HG03378 (cell line): ENCODE measurements at regions not wholly inside any gene's neighbourhood (a gene's known extent, or its start where the extent isn't known, plus 50 kb on each side); places are given as distances from the start of the nearest gene placed in this dataset.
"Not testable (repeated sequence)": the region's sequence is repeated elsewhere in the genome, so short reads cannot be mapped to it uniquely, and the experiment has no call there.

ENCODE experiments used
- ATAC-seq: cut with Tn5 transposase; IDR thresholded peaks from one replicate; pipeline ENCODE4 v1.9.1; 2021; ENCODE audit warnings: mild to moderate bottlenecking, moderate library complexity; ENCODE audit not compliant: unreplicated experiment

DNA sequence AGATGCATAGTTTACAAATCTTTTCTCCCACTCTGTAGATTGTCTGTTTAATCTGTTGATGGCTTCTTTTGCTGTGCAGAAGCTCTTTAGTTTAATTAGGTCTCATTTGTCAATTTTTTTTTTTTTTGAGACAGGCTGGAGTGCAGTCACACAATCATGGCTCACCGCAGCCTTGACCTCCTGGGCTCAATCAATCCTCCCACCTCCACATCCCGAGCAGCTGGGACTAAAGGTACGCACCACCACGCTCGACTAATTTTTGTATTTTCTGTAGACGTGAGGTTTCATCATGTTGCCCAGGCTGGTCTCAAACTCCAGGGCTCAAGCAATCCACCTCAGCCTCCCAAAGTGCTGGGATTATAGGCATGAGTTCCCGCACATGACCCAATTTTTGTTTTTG is 1655.8 kb downstream of the REEP3 start:
- no peak for ATAC-seq

DNA sequence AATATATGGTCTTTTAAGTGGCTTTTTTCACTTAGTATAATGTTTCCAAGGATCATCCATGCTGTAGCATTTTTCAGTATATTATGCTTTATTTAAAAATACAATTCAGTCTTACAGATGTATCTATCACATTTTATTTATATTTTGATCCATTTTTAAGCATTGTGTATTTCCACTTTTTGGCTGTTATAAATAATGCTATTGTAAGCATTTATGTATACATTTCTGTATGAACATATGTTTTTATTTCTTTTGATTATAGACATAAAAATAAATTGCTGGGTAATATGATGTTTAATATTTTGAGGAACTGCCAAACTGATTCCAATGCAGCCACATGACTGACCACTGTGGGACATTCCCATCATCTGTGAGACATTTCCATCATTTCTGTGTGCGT is 1662.0 kb downstream of the REEP3 start:
- ATAC-seq: no peak

DNA sequence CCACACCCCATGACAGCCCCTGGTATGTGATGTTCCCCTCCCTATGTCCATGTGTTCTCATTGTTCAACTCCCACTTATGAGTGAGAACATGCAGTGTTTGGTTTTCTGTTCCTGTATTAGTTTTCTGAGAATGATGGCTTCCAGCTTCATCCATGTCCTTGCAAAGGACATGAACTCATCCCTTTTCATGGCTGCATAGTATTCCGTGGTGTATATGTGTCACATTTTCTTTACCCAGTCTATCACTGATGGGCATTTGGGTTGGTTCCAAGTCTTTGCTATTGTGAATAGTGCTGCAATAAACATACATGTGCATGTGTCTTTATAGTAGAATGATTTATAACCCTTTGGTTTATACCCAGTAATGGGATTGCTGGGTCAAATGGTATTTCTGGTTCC is 1665.5 kb downstream of the REEP3 start:
- not testable (repeated sequence) for ATAC-seq

DNA sequence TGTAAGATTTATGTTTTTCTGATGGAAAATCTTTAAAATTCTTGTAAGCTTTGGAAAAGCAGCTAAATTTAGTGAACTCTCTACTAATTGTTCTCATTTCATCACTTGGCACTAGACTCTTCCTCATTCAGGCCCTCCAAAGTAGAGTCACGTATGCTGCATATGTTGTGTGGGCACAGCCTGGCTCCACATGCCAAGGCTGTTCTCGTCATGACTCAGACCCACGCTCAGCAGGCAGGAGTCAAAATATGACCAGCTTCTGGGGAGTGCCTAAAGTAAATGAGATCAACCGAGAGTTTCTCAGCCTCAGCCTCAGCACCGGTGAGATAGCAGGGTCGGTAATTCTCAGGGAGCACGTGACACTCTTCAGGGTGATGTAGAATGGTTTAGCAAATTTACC is 1672.9 kb downstream of the REEP3 start:
- ATAC-seq: no peak

DNA sequence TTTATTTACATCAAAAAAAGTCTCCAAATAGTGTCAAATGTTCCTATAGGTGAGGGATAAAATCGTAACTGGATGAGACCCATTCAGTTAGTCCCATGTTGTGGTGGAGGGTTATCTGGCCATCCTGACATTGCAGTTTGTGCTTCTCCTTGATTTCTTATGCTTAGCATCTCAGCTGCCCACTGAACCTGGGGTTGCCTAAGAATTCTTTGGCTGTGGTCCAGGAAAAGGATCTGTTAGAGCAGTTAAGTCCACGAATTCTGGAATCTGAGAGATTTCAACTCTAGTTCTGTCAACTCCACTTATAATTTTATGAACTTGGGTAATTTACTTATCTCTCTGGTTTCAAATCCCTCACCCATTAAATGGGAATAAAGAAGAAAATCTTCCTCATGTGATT is 1673.4 kb downstream of the REEP3 start:
- no peak for ATAC-seq

DNA sequence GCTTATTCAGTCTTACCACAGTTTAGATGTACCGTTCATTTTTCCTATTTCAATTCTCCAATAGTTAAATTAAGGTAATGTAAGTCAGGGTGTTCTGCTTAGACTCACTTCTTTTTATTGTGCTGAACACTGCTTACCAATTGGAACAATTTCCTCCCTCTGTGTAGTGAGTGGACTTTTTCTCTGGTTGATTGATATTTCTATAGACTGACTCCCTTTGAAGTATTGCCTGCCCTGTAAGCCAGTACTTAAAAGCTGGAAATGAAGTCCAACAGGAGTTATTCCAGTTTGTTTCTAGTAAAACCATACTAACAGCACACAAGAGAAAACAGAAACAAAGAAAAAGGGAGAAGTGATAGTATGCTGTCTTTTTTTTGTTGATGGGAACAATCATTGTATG is 1674.9 kb downstream of the REEP3 start:
- ATAC-seq: no peak

DNA sequence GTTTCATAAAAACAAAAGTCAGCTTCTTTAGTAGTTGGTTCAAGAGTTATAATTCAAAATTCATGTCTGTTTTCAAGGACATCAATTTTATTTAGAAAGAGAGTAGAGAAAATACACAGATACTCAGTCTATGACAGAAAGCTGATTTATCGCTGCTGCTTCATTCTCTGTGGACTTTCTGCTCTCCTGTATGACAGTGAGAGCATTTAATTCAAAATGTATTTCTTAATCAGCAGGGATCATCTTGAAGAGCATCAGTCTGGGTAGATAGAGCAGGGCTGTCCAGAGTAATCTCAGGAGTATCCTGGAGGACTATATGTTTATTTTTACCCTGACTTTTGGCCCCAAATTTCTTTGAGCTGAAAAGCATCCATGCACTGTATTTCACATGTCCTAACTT is 1676.7 kb downstream of the REEP3 start:
- ATAC-seq: no peak

DNA sequence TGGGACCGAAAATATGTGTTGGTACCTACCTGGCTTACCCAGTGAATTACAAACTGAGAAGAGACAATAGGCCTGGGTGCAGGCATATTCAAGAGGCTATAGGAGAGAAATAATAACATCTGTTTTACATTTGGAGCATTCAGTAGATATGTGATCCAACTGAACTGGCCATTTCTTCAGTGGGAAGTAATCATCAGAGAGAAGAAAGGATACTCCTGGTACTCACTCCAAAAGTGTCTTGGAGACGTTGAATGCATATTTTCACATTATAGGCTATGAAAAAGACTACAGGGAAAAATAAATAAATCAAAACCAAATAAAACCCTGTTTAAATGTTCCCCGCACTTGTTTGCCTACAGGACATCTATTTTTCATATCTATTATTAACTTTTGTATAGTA is 1680.3 kb downstream of the REEP3 start:
- no peak for ATAC-seq

DNA sequence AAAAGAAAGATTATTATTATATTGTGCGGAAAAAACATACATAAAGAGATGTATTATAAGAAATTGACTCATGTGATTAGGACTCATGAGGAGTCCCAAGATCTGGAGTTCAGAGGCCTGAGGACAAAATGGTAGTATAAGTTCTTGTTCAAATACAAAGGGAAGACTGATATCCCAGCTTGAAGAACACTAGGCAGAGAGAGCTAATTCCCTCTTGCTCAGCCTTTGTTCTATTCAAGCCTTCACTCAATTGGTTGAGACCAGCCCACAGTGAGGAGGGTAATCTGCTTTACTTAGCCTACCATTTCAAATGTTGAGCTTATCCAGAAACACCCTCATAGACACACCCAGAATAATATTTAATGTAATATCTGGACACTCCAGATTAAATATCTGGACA is 1683.8 kb downstream of the REEP3 start:
- ATAC-seq: no peak

DNA sequence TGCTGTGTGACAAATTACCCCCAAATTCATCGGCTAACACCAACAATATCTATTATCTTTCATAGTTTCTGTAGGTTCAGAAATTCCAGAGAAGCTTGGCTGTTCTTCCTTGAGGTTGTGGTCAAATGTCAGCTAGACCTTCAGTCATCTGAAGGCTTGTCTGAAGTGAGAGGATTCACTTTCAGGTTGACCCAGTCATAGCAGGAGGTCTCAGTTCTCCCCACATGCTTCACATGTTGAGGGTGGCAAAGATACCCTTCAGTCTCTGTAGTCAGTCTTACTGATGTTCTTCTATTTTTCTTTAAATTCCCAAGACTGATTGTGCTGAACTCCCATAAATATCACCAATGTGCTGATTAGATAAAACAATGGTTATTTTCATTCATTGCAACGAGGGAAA is 1692.0 kb downstream of the REEP3 start:
- no peak for ATAC-seq

DNA sequence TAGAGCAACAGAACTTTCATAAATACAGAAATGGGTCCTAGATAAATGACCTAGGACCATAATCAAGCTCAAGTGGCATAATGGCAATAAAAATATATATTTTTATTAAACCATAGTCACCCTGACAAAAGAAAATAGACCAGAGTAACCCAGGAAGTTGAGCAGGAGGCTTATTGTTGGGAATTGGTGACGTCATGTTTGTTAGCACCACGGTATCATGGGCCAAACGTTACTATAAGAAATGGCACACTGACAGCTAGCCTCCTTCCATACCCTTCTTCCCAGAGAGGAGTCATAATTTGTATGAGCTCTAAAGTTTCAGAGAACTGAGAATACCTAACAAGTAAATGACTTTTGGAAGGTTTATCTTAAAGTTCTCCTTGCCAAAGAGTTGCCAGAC is 1698.2 kb downstream of the REEP3 start:
- no peak for ATAC-seq

DNA sequence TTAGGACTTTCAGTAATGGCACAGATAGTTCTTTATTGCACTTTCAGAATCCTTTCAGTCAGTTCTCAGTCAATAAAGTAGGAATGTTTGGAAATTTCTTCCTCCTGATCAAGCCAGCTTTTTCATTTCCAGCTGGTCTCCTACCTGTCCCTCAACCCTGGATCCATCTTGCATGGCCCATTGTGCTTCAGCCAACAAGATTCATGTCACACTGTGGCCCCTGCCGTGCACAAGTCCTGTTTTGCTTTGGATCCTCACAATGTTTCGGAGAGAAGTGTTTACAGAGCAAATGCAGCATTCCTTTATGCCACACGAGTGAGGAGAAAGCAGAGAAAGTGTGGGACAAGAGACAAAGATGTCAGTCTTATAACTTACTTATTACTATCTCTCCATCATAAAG is 1694.7 kb upstream of the LRRTM3 start:
- ATAC-seq: no peak

DNA sequence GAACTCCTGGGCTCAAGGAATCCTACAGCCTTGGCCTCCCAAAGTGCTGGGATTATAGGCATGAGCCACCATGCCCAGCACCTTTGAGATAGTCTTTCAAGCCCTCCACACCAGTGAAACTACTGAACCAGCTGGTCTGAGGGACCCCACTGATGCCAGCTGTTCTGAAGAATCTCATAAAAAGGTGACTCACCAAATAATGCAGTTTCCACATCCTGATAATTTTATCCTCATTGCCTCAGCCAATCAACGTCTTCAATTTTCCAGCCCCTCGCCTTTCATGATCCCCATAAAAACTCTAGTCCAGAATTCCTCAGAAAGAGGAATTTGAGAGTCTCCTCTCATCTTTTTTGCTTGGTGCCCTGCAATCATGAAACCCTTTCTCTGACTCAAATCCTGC is 1691.6 kb upstream of the LRRTM3 start:
- ATAC-seq: no peak

DNA sequence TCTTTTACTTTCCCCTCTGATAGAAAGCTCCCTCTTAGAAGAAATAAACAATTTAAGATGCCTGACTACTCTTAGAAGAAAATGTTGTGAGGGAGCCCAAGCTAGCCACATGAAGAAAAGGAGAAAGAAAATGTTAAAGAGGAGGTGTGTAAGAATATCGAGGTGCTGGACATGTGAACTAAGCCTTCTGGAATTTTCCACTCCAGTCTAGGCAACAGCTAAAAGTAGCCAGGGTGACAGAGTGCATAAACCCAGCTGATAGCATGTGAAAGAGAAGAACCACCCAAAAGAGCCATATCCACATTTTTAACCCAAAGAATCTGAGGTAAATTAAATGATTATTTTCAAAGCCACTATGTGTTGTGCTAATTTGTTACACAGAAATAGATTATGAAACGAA is 1690.6 kb upstream of the LRRTM3 start:
- ATAC-seq: no peak

DNA sequence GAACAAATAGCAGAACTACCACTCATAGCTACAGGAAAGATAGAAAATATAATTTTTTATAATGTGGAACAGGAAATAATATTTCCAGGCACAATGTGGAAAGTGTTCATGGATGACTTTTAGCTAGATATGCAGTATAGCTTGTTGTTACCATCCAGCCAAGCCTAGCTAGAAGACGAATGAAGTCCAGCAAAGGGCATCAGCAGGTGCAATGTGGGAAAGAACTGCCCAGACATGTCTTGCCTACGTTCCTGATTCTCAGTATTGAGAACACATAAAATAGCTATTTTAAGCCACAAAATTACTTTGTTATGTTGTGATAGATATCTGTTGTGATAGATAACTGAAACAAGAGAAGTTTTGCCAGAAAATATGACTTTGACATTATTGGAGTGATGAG is 1690.0 kb upstream of the LRRTM3 start:
- no peak for ATAC-seq

DNA sequence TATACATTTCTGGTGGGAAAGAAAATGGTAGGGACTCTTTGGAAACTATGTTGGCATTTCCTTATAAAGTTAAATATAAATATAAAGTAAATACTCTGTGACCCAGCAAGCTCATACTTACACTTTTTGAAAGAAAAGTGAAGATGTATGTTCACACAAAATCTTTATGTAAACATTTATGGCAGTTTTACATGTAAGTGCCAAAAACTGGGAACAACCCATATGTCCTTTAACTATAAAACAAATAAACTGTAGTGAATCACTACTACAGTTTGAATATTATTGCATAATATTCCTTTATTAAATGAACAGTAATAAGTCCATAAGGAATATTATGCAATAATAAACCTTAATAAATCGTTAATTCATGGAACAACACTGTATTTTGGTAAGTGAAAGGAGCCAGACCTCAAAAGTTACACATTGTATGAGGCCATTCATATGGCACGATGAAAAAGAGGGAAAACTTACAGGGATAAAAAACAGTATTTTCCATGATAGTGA is 1660.3 kb upstream of the LRRTM3 start:
- ATAC-seq: no peak

DNA sequence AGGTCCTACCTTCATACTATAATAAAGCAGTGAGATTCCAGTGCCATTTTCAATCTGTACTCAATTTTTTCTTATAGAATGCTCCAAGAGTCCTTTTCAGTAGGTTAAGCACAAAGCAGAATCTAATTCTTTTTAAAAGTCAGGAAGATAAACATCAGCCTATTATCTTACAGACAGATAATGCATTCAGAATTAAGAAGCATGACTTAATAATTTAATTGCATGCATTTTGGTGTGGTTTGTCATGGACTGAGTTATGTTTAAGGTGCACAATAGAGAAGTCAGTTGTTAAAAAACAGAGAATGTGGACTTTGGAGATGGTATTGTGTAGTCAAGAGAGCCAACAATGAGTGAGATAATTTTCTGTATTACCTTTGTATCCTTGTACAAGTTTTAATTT is 1656.3 kb upstream of the LRRTM3 start:
- ATAC-seq: not testable (repeated sequence)

DNA sequence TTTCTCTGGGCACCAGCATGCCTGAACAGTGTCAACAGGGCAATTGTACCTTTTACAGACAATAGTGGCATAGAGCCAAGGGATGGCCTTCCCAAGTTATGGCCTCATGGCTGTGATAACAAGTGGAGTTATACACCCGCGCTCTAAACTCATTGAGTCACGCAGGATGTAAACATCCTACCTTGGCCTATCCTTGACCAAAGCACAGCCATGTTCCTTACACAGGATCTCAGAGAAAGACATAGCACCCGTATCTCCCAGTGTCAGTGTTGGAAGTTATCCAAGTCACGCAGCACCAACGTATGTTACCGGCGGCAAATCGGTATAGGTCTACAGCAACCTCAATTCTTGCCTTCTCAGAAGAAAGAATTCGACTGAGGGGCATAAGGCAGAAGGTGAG is 1654.9 kb upstream of the LRRTM3 start:
- ATAC-seq: no peak

DNA sequence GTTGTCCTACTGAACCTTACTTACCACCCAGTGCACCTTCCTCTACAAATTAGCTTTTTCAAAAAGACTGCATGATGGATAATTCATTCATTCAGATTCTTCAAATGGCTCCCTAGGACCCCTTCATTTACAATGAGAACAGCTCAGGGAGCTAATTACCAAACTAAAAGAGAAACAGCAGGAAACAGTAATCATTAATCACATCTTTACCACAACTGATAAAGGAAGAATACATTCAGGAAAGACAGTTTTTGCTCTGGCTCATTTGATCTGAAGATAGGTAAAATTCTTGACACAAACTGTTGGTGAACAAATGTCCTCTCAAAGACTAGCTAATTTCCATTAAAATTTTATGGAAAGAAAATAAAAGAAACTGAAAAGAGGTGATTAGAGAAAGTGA is 1652.7 kb upstream of the LRRTM3 start:
- no peak for ATAC-seq

DNA sequence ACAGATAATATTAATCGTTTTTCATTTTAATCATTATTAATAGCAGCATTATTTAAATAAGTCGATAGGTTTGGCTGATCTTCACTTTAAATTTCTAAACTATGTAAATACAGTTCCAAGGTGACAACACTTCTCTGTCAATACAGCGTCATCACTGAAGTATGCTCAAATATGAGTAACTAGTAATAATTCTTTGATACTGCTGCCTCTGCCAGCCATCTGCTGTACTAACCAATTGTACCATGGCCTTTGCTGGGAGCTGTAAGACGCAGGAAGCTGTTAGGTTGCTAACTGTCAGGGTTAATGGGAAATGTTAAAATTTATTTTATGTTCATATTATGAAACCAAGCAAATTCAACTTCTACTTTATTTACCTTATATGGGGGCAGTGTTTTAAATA is 1650.5 kb upstream of the LRRTM3 start:
- ATAC-seq: no peak

DNA sequence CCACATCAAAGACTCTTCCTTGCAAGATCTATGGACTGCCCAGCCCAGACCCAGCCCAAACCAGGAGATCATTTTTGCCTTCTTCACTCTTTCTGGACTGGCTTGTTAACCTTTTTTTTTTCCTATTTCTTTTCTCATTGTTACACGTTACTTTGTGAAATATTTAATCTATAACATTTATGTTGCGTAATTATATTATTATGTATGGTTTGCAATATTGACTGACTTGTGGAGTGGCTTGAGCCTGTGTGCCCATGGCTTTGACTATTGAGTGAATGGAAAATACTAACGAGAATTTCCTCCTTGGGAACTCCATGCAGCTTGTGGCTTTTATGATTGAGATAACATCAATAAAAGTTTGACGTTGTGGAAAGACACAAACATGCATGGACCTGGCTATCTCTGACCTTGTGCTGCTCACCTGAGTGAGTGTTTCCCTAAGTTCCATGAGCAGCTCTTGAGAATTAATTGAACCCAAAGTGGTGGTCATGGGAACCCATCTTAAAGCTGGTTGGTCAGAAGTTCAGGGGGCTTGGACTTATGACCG is 1641.3 kb upstream of the LRRTM3 start:
- ATAC-seq: no peak

DNA sequence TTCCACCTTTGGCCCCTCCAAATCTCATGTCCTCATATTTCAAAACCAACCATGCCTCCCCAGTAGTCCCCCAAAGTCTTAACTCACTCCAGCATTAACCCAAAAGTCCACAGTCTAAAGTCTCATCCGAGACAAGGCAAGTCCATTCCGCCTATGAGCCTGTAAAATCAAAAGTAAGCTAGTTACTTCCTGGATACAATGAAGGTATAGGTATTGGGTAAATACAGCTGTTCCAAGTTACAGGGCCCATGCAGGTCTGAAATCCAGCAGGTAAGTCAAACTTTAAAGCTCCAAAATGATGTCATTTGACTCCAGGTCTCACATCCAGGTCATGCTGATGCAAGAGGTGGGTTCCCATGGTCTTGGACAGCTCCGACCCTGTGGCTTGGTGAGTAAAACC is 1640.1 kb upstream of the LRRTM3 start:
- not testable (repeated sequence) for ATAC-seq

DNA sequence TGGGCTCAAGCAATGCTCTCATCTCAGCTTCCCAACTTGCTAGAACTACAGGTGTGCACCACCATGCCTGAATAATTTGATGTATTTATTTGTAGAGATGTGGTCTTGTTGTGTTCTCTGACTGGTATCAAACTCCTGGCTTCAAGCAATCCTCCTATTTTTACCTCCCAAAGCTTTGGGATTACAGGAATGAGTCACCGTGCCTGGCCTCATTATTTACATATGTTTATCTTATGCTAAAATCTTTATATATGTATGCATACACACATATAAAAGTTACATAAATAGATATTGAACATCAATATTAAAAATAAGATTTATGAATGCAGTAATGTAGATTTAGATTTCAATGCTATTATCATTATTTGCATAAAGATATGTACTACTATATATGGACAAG is 1634.5 kb upstream of the LRRTM3 start:
- ATAC-seq: no peak

DNA sequence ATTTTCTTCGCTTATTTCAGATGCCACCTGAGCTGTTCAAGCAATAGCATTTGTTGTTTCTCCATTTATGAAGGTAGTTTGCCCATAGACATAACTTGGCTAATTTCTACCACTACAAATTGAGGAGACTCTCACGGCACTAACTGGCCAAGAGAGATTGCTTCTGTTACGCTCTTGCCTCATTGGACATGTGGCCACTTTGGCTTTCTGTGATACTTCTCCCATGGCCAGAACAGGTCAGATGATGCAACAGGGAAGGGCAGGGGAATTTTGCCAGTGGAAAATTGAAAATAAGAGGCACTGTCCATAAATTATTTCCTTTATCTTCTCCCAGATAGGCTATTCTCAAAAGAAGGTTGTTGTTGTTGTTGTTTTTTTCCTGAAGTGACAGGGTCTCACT is 1633.3 kb upstream of the LRRTM3 start:
- no peak for ATAC-seq
